ENCODE measurements at regions not wholly inside any gene's neighbourhood (a gene's known extent, or its start where the extent isn't known, plus 50 kb on each side); places are given as distances from the start of the nearest gene placed in this dataset.
"Not testable (repeated sequence)": the region's sequence is repeated elsewhere in the genome, so short reads cannot be mapped to it uniquely, and the experiment has no call there.

DNA sequence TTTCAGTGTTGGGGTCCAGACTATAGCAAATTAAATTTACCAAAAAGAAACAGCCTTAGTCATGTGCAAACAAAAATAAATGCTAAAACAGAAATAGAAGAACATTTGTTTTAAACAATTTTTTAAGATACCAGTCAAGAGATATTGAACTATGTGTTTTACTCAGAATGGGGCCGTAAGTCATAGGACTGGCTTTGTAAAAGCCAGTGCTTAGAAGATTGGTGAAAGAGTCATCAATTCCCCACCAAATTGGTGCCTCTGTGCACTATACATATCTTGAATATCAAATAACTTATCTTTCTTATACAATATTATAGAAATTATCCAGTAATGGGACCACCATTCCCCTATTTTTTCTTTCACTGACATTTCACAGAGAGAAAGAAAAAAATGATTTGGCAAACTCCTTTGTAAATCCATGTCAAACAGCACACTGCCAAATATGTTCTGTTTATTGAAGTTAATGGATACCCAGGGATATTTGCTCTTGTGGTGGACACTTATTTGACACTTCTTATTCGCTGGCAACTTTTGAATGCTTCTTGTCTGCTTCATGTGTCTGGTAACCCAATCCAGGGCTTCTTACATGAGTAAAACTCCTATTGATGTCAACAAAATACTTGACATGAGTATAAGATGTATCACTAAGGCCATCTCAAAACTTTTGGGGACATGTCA lies 145.7 kb upstream of the PKN2 start:
- no peak for FAIRE-seq
- no peak for DNase-seq (ENCODE audit: insufficient read length, low spot score)

DNA sequence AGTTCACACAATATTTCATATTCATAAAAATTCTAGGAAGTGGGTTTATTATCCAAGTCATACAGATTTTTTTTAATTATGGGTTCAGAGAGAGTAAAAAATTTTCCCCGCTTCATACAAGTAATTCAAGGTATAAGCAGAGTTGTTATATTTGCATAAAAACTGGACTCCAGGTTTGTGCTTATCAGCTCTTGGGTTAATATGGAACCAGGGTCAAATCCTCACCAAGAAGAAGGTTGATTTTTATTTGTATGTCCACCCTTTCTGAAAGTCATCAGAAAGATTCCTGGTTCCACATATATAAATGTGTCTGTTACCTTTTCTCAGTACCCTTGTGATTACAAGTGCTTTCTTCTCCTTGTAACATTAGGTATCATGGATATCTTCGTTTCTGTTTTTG lies 143.8 kb upstream of the PKN2 start:
- FAIRE-seq, result no peak
- DNase-seq (ENCODE audit: insufficient read length, low spot score), result no peak

DNA sequence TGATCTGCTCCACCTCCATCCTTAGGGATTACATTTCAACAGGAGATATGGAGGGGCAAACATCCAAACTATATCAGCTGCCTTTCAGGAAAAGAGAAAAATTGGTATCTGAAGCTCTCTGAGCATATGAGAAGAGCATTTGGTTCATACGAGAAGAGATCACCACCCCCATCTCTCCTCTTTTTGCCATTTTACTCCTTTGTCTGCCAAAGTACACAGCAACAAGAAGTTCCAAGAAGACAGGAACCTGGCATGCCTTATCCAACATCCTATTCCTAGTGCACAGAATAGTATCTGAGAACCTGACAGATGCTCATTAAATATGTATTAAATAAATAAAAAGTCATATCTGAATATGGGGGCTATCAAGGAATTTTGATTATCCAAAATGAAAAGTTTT lies 142.5 kb upstream of the PKN2 start:
- no peak for FAIRE-seq
- no peak for DNase-seq (ENCODE audit: insufficient read length, low spot score)

GRCh38 chr1:88544195-88544594 lies 139.9 kb upstream of the PKN2 start:
- no peak for FAIRE-seq
- no peak for DNase-seq (ENCODE audit: insufficient read length, low spot score)

DNA sequence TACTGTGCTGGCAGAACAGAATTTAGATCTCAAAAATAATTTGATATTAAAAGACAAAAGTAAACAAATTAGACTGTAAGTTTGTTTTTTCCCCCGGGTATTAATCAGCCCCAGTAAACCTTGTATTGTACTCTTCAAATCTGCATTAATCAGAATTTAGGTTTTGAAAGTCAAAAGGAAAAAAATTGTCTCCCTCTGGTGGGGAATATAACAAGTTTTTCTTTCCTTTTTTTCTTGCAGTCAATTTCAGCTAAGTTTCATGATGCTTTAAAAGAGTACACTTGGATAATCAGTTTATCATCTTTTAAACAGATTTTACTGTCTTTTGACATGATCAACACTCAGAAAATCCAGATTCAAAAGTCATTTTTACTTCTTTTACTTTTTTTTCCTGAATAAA lies 134.5 kb upstream of the PKN2 start:
- FAIRE-seq, result no peak
- DNase-seq (ENCODE audit: insufficient read length, low spot score), result no peak

- FAIRE-seq (no peak), DNase-seq (ENCODE audit: insufficient read length, low spot score) (no peak)
These were observed 131.8 kb upstream of the PKN2 start for GRCh38 chr1:88552226-88552625.

DNA sequence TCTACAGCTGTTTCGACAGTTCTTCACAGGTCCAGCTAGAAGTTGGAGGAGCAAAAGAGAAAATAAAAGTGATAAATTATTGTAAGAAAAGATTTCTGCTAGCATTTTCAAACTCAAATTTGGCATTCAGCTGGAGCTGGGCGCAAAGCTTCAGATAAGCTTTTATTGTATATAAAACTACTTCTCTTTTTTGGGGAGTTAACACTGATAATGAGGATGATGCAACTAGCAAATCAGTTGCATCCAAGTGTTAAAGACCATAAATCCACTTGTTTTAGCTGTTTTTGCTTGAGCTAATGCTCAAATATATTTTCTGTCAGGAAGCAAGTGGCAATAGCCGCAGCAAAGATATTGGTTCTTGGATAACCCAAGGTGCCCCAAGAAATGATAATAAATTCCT lies 127.1 kb upstream of the PKN2 start:
- no peak for FAIRE-seq
- DNase-seq (ENCODE audit: insufficient read length, low spot score), result no peak

- DNase-seq (ENCODE audit: insufficient read length, low spot score) (no peak), FAIRE-seq (no peak)
These were observed 123.5 kb upstream of the PKN2 start for GRCh38 chr1:88560621-88561020.

DNA sequence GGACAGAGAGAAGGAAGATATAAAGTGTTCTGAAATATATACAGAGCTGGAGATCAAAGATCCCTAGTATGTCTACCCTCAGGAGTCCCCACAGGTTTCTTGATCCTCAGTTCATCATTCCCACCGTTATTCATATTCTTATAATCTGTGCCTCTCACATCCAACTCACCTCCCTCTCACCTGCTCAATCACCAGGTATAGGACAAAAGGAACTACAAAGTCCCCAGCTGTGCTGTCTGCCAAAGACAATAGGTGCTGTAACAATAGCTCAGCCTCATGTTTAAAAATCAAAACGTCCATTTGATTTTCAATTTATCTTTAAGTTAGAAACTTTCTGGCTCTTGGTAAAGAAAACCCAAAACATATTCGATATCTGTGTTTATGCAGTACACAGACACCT lies 121.1 kb upstream of the PKN2 start:
- no peak for FAIRE-seq
- DNase-seq (ENCODE audit: insufficient read length, low spot score), result no peak

DNA sequence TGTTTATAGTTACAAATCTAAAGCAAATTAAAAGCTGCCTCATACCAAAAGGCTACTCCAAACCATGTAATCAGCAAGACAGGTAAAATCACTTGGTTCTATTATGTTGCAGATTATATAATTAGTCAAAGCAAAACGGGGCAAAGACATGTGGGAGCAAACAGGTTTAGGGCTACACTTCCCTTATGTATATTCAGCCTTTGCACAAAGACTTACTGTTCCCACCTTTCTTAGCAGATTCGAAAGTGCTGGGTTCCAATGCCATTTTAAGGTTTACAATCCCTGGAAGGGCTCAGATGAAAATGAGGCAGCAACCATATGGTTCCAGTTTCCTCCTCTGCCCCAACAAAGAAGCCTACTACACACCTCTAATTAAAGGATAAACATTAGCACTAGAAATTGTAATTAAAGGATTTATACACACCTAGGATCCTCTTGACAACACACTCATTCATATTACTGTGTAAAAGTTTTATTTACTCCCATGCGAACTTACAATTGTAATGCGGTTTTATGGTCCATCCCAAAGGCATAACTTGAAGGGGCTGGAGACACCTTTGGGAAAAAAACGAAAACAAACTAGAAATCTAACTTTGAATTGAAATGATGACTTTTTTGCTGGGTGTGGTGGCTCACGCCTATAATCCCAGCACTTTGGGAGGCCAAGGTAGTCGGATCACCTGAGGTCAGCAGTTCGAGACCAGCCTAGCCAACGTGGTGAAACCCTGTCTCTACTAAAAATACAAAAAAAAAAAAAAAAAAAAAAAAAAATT lies 117.3 kb upstream of the PKN2 start:
- FAIRE-seq, result no peak
- no peak for DNase-seq (ENCODE audit: insufficient read length, low spot score)

DNA sequence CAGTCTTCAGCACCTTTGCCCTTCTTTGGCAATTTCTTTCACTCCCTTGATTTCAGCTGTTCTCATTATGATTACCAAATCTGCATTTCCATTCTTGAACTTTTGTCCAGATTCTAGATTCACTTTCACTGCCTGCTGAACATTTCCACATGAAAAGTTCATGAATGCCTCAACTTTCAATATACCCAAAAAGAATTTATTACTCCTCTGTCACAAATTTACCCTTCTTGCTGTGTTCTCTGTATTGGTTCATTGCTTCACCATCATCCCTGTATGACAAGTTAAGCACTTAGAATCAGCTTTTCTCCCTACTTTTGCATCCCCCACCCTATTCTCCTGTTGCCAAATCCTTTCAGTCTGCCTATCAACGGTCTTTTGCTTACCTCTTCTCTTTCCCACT lies 112.6 kb upstream of the PKN2 start:
- DNase-seq (ENCODE audit: insufficient read length, low spot score), result no peak
- FAIRE-seq, result no peak

- DNase-seq (ENCODE audit: insufficient read length, low spot score), result no peak
- no peak for FAIRE-seq
These were observed 104.5 kb upstream of the PKN2 start for GRCh38 chr1:88579598-88579997.

DNA sequence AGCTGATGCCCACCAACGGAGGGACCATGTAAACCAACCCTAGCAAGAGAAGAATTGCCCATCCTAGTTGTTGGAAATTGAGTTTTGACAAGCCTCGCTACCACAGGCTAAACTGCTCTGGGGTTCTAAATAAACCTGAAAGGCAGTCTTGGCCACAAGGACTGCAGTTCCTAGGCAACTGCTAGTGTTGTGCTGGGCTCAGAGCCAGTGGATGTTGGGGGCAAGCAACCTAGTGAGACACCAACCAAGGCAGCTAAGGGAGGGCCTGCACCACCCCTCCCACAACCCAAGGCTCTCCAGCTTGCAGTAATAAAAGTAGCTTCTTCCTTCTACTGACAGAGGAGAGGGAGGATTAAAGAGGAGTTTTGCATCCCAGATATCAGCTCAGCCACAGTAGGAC lies 102.4 kb upstream of the PKN2 start:
- DNase-seq (ENCODE audit: insufficient read length, low spot score) (no peak), FAIRE-seq (no peak)

GRCh38 chr1:88593358-88593757 lies 90.7 kb upstream of the PKN2 start:
- no peak for FAIRE-seq
- no peak for DNase-seq (ENCODE audit: insufficient read length, low spot score)

- FAIRE-seq (no peak), DNase-seq (ENCODE audit: insufficient read length, low spot score) (no peak)
These were observed 88.6 kb upstream of the PKN2 start for GRCh38 chr1:88595355-88596002.

DNA sequence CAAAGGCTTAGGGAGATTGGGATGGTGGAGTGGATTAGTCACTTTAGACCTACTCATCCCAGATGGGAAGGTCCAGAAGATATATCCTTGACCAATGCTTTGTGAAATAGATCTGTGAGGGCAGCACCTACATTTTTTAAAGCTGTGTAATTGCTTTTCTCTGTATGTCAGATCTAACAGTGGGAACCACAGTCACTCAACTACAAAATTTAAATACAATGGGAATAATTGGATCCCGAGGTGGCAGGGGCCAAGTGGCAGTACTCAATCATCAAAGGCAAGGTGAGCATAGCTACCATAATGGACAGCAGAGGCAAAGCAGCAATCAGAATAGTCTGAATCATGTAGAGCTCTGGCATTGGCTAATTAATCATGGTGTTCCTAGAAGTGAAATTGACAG lies 86.1 kb upstream of the PKN2 start:
- DNase-seq (ENCODE audit: insufficient read length, low spot score); FAIRE-seq: not testable (repeated sequence)

- DNase-seq (ENCODE audit: insufficient read length, low spot score) (peak; percentile 10), FAIRE-seq (peak; percentile 51)
These were observed 75.7 kb upstream of the PKN2 start for GRCh38 chr1:88608139-88608943.

DNA sequence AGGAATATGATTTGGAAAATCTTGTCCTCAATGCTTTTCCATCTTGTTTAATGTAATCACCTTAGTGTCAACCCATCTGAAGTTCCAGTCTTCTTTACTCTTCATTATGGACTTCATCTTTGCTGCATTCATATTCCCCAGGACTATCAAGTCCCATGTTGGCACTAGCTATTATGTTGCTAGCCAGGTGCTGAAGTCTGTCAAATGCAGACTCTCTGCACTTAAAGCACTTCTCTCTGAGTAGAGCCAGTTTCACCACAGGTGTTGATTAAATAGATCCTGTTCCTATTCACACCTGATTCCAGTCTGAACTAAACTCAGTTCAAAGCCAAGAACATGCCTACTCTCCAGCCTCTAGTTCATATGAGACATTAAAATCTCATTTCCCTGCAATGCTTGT lies 75.0 kb upstream of the PKN2 start:
- no peak for FAIRE-seq
- no peak for DNase-seq (ENCODE audit: insufficient read length, low spot score)

DNA sequence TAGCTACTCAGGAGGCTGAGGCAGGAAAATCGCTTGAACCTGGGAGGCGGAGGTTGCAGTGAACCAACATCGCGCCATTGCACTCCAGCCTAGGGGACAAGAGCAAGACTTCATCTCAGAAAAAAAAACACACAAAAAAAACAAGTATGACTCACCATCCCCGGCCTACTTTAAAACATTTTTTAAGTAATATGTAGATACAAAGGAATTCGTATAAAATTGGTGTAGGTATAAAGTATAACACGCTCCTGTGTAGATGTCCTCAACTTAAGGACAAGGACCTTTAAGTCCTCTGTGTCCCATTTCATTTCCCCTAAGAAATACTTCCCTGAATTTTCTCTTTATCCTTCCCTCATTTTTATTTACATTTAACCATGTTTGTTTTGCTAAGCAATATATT lies 73.4 kb upstream of the PKN2 start:
- no peak for FAIRE-seq
- no peak for DNase-seq (ENCODE audit: insufficient read length, low spot score)

DNA sequence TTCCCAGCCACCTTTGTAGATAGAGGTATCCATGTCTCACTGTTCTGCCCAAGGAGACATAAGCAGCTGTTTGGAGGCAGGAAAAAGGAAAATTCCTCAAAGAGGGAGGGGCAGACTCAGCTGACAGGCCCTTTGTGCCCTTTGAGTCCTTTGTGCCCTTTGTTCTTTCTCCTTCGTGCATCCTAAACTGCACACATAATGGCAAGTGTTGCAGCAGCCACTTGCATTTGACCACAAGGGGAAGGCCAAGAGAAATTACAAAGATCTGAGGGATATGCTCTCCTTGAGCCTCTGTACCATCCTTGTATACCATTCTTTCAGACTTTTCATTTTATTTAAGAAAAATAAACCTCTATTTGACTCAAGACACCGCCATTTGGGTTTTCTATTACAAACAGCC lies 71.8 kb upstream of the PKN2 start:
- DNase-seq (ENCODE audit: insufficient read length, low spot score), result no peak
- FAIRE-seq, result no peak

DNA sequence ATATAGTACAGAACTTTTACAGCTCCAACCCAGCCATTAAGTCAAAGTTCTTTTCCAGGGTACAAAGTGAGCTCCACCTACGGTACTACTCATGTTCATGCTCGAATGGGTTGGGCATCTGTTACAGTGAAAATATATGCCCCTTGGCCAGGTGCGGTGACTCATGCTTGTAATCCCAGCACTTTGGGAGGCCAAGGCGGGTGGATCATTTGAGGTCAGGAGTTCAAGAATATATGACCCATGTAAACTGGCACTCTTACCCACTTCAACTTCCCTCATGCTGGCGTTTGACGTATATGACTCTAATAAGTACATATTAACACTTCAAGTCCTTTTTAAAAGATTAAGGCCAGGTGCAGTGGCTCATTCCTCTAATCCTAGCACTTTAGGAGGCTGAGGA lies 71.3 kb upstream of the PKN2 start:
- DNase-seq (ENCODE audit: insufficient read length, low spot score), result no peak
- FAIRE-seq, result no peak

Measured in GM19239 (cell line).